HepG2 (cell line): ENCODE measurements at regions not wholly inside any gene's neighbourhood (a gene's known extent, or its start where the extent isn't known, plus 50 kb on each side); places are given as distances from the start of the nearest gene placed in this dataset.

ENCODE experiments used
- SIN3A ChIP-seq: IDR thresholded peaks from 2 replicates; pipeline ENCODE4 v1.6.1; 2011; ENCODE audit warnings: low read depth, mild to moderate bottlenecking, control low read depth, low read length, borderline replicate concordance
- SUZ12 ChIP-seq: fragments of 150-350 bp; IDR thresholded peaks from 2 replicates; pipeline ENCODE4 v1.6.1; 2014; ENCODE audit warnings: low read depth, low read length
- ZNF574 ChIP-seq: sonication (generic); formaldehyde crosslinking; IDR thresholded peaks from 2 replicates; pipeline ENCODE4 v1.4.0; 2020; ENCODE audit warnings: missing genetic modification reagents

DNA sequence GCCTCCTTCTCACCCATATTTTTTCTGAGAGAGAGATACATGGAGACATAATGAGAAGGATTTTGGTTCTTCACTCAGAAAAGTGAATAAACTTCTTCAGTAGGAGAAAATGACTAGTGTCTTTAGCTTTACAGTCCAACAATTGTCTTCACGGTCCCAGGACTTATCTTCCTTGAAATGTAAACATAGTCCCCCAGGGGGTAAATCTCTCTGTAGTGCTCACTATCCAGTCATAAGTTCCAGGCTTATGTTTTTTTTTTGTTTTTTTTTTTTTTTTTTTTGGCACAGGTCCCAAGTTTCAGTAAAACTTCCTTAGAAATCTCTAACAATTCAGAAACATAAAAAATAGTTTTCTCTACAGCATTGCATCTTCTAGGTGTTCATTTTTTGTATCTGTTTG, 890.2 kb upstream of the B3GALT2 start:
- TF ChIP-seq SIN3A: no peak
- no peak for TF ChIP-seq SUZ12
- TF ChIP-seq ZNF574 (CRISPR knock-in tag): no peak
